H1 (cell line): ENCODE measurements at regions not wholly inside any gene's neighbourhood (a gene's known extent, or its start where the extent isn't known, plus 50 kb on each side); places are given as distances from the start of the nearest gene placed in this dataset.

Experiments used
- CTCF ChIA-PET: fragments of 300-600 bp; sonication (Branson Sonifier 250); formaldehyde crosslinking; loops from one replicate; lab custom pipeline; 2021; ENCODE audit not compliant: partially characterized antibody; lab: Charles Lee
- POLR2A ChIA-PET: fragments of 300-600 bp; sonication (Branson Sonifier 250); formaldehyde crosslinking; loops from one replicate; lab custom pipeline; 2021; ENCODE audit warnings: inconsistent platforms; ENCODE audit not compliant: partially characterized antibody; lab: Charles Lee
- DNase-seq, 2 experiments: peaks; one replicate each; pipeline versions ENCODE4 v3.0.0 to v3.0.0-alpha.2; 2010 to 2022; ENCODE audit warnings: low spot score in 2 of 2, low read depth in 1 of 2, mixed read lengths in 1 of 2
- FAIRE-seq: peaks from 2 replicates; lab custom pipeline; 2011; peaks lifted over from hg19 to GRCh38; lab: Jason Lieb, UNC
- H2AFZ ChIP-seq: 2 replicates; pipeline ENCODE4 v1.8.1; 2012; ENCODE audit warnings: low read length, inconsistent platforms
- H2AK5ac ChIP-seq: 2 replicates; pipeline ENCODE4 v1.6.1; 2013; ENCODE audit warnings: low read depth, low read length
- H2BK120ac ChIP-seq: replicated peaks from 2 replicates; pipeline ENCODE3; 2013; ENCODE audit warnings: low read depth, low read length, inconsistent platforms
- H2BK12ac ChIP-seq: 2 replicates; pipeline ENCODE4 v1.6.1; 2013; ENCODE audit warnings: low read depth, low read length
- H2BK15ac ChIP-seq: 2 replicates; pipeline ENCODE4 v1.6.1; 2013; ENCODE audit warnings: low read length
- H2BK20ac ChIP-seq: 2 replicates; pipeline ENCODE4 v1.6.1; 2013; ENCODE audit warnings: low read length
- H2BK5ac ChIP-seq: 2 replicates; pipeline ENCODE4 v1.6.1; 2013; ENCODE audit warnings: low read depth, low read length
- H3K14ac ChIP-seq: 2 replicates; pipeline ENCODE4 v1.6.1; 2013; ENCODE audit warnings: inconsistent platforms; ENCODE audit not compliant: insufficient read length
- H3K18ac ChIP-seq: 2 replicates; pipeline ENCODE4 v1.6.1; 2013; ENCODE audit warnings: low read length; ENCODE audit errors: extremely low read depth
- H3K23ac ChIP-seq: 2 replicates; pipeline ENCODE4 v1.6.1; 2013; ENCODE audit warnings: inconsistent platforms; ENCODE audit not compliant: insufficient read length
- H3K23me2 ChIP-seq: 2 replicates; pipeline ENCODE4 v1.6.1; 2013; ENCODE audit warnings: low read depth, low read length
- H3K27ac ChIP-seq: 2 replicates; pipeline ENCODE4 v1.6.1; 2011; ENCODE audit warnings: low read depth, low read length, inconsistent platforms
- H3K27me3 ChIP-seq, 4 experiments: replicated peaks in 1 of 4; 1 replicate in 1 of 4; 2 replicates in 3 of 4; pipeline versions ENCODE4 v1.6.1 to v1.8.1; 2011 to 2013; ENCODE audit warnings: low read length in 3 of 4, mild to moderate bottlenecking in 3 of 4, inconsistent platforms in 2 of 4, mixed read lengths in 2 of 4, moderate library complexity in 1 of 4; ENCODE audit not compliant: control insufficient read depth in 3 of 4, insufficient read depth in 3 of 4; ENCODE audit errors: extremely low read depth in 1 of 4
- H3K36me3 ChIP-seq, 4 experiments: 2 replicates each; pipeline versions ENCODE4 v1.6.1 to v1.8.1; 2011 to 2013; ENCODE audit warnings: mild to moderate bottlenecking in 4 of 4, low read length in 3 of 4, moderate library complexity in 2 of 4, control low read depth in 1 of 4, inconsistent platforms in 1 of 4; ENCODE audit not compliant: insufficient read depth in 4 of 4, control insufficient read depth in 2 of 4
- H3K4ac ChIP-seq: replicated peaks from 2 replicates; pipeline ENCODE3; 2013; ENCODE audit warnings: low read length, low read depth, mixed read lengths, inconsistent platforms; ENCODE audit not compliant: insufficient read length
- H3K4me1 ChIP-seq, 4 experiments: replicated peaks in 1 of 4; 1 replicate in 1 of 4; 2 replicates in 3 of 4; pipeline versions ENCODE4 v1.6.1 to v1.8.1; 2011 to 2013; ENCODE audit warnings: low read length in 3 of 4, inconsistent platforms in 2 of 4, mixed read lengths in 1 of 4; ENCODE audit not compliant: insufficient read depth in 4 of 4, control insufficient read depth in 3 of 4
- H3K4me2 ChIP-seq, 2 experiments: 2 replicates each; pipeline versions ENCODE4 v1.6.1 to v1.8.1; 2011 to 2013; ENCODE audit warnings: low read depth in 2 of 2, low read length in 2 of 2, control low read depth in 1 of 2, inconsistent platforms in 1 of 2, mild to moderate bottlenecking in 1 of 2; ENCODE audit not compliant: insufficient read depth in 1 of 2
- H3K4me3 ChIP-seq, 4 experiments: fragments of 200-600, 300-600 bp in 1 of 4; sonication (generic), shearing (Covaris generic), sonication (Bioruptor Twin) in 1 of 4; 2 replicates each; pipeline versions ENCODE4 v1.5.1 to v1.8.1; 2011 to 2016; ENCODE audit warnings: low read length in 4 of 4, low read depth in 3 of 4, control low read depth in 2 of 4, inconsistent platforms in 2 of 4, mild to moderate bottlenecking in 2 of 4, mixed read lengths in 1 of 4, moderate library complexity in 1 of 4; ENCODE audit not compliant: insufficient read depth in 2 of 4; ENCODE audit errors: extremely low read depth in 1 of 4
- H3K56ac ChIP-seq: replicated peaks from 2 replicates; pipeline ENCODE3; 2013; ENCODE audit warnings: low read depth, mild to moderate bottlenecking, mixed read lengths, low read length, inconsistent platforms; ENCODE audit not compliant: insufficient read length
- H3K79me1 ChIP-seq: 2 replicates; pipeline ENCODE4 v1.6.1; 2013; ENCODE audit warnings: low read depth, low read length, control low read depth
- H3K79me2 ChIP-seq, 2 experiments: 2 replicates each; pipeline versions ENCODE4 v1.6.1 to v1.8.1; 2012 to 2013; ENCODE audit warnings: low read length in 2 of 2, mild to moderate bottlenecking in 2 of 2, inconsistent platforms in 1 of 2; ENCODE audit not compliant: insufficient read depth in 2 of 2, control insufficient read depth in 1 of 2
- H3K9ac ChIP-seq, 4 experiments: replicated peaks in 1 of 4; 1 replicate in 1 of 4; 2 replicates in 3 of 4; pipeline versions ENCODE4 v1.6.1 to v1.8.1; 2011 to 2013; ENCODE audit warnings: low read depth in 3 of 4, low read length in 3 of 4, control low read depth in 2 of 4, mild to moderate bottlenecking in 2 of 4, moderate library complexity in 2 of 4, inconsistent platforms in 1 of 4; ENCODE audit errors: extremely low read depth in 1 of 4
- H3K9me3 ChIP-seq, 2 experiments: 2 replicates each; pipeline versions ENCODE4 v1.6.1 to v1.8.1; 2012 to 2013; ENCODE audit warnings: mild to moderate bottlenecking in 2 of 2, moderate library complexity in 2 of 2, control low read depth in 1 of 2, inconsistent platforms in 1 of 2, low read depth in 1 of 2, low read length in 1 of 2, mixed read lengths in 1 of 2; ENCODE audit not compliant: insufficient read depth in 2 of 2
- H4K20me1 ChIP-seq, 2 experiments: replicated peaks in 1 of 2; 2 replicates each; pipeline versions ENCODE3 to v1.8.1; 2011 to 2013; ENCODE audit warnings: inconsistent platforms in 2 of 2, low read length in 2 of 2, mild to moderate bottlenecking in 1 of 2; ENCODE audit not compliant: insufficient read depth in 2 of 2, control insufficient read depth in 1 of 2
- H4K5ac ChIP-seq: 2 replicates; pipeline ENCODE4 v1.6.1; 2013; ENCODE audit warnings: low read length, low read depth, mixed read lengths, inconsistent platforms; ENCODE audit not compliant: insufficient read length
- H4K8ac ChIP-seq: 2 replicates; pipeline ENCODE4 v1.8.0; 2013; ENCODE audit warnings: mild to moderate bottlenecking, moderate library complexity, low read length, inconsistent platforms; ENCODE audit not compliant: insufficient read depth; ENCODE audit errors: extremely low read depth
- H4K91ac ChIP-seq: replicated peaks from 2 replicates; pipeline ENCODE3; 2013; ENCODE audit warnings: low read length, mixed read lengths, inconsistent platforms; ENCODE audit not compliant: insufficient read length
- RAD21 ChIP-seq, 2 experiments: IDR thresholded peaks in 1 of 2; conservative IDR thresholded peaks in 1 of 2; 2 replicates each; pipeline ENCODE4 v1.6.1; 2011; ENCODE audit warnings: low read depth in 2 of 2, low read length in 2 of 2, improper control_type of control experiment in 1 of 2, inconsistent platforms in 1 of 2, mild to moderate bottlenecking in 1 of 2, moderate library complexity in 1 of 2
- TAF1 ChIP-seq: IDR thresholded peaks from 2 replicates; pipeline ENCODE4 v1.6.1; 2011; ENCODE audit warnings: mild to moderate bottlenecking, low read depth, low read length
- WGBS, 2 experiments: shearing (Covaris generic) in 1 of 2; methylation state at CpG; one replicate each; pipeline versions ENCODE4 v1.1.6 to v1.1.7; 2013 to 2015; ENCODE audit warnings: low lambda C conversion rate in 2 of 2, mixed read lengths in 2 of 2, inconsistent platforms in 1 of 2, low coverage in 1 of 2, missing lambda C conversion rate in 1 of 2; ENCODE audit not compliant: insufficient replicate concordance in 2 of 2, insufficient coverage in 1 of 2, insufficient read length in 1 of 2; ENCODE audit errors: extremely low coverage in 1 of 2, missing lambda C conversion rate in 1 of 2; 5-methylcytosine and 5-hydroxymethylcytosine counted together

- no peak overlapping the region for H2AFZ ChIP-seq
- no peak overlapping the region for H4K5ac ChIP-seq
- H3K14ac ChIP-seq = no peak overlapping the region
- H4K20me1 ChIP-seq = no peaks in the 10 kb centered on the region
- no peak overlapping the region for H3K4me3 ChIP-seq
- CTCF ChIA-PET = no interaction called here
- H4K91ac ChIP-seq = no peak overlapping the region
- H3K56ac ChIP-seq = no peak overlapping the region
- H3K23ac ChIP-seq = no peak overlapping the region
- no peak overlapping the region for H2BK15ac ChIP-seq
- H2BK12ac ChIP-seq = no peak overlapping the region
- FAIRE-seq (no peak), DNase-seq (no peak)
- no peaks in the 10 kb centered on the region for H3K23me2 ChIP-seq
- H3K36me3 ChIP-seq = no peaks in the 10 kb centered on the region
- H3K27ac ChIP-seq = no peak overlapping the region
- H2AK5ac ChIP-seq = no peak overlapping the region
- 88% methylated on average over 2 of the region's 2 CpGs; no CpG with 5 or more reads in 1 of the 2 experiments for WGBS, 2 experiments
- no peak overlapping the region for H3K4ac ChIP-seq
- H3K18ac ChIP-seq = no peak overlapping the region
- H3K9ac ChIP-seq = no peak overlapping the region
- no peaks in the 10 kb centered on the region for H3K79me1 ChIP-seq
- no peak overlapping the region for H3K4me2 ChIP-seq
- no peak overlapping the region for H4K8ac ChIP-seq
- H2BK5ac ChIP-seq = no peak overlapping the region
- H3K9me3 ChIP-seq = no peaks in the 10 kb centered on the region
- no peak overlapping the region for H2BK120ac ChIP-seq
- H3K27me3 ChIP-seq = no peaks in the 10 kb centered on the region
- H3K79me2 ChIP-seq = no peaks in the 10 kb centered on the region
- H2BK20ac ChIP-seq = no peak overlapping the region
- POLR2A ChIA-PET = no interaction called here
- H3K4me1 ChIP-seq = peaks cover 0 to 3% (median 1%) of the 10 kb centered on the region in 4 experiments; a peak in 1 of 7 replicates
- TF ChIP-seq RAD21 (IDR thresholded peaks at IDR 0.05 in 1 of 2, conservative IDR thresholded peaks at IDR 0.05 in 1 of 2; ENCODE audit: low read depth in 2 of 2, low read length in 2 of 2) (no peak), TAF1 (no peak)
These were observed 241.6 kb downstream of the NOL4 start for GRCh38 chr18:33983126-33983525.
